GM12874 (cell line): ENCODE measurements at regions not wholly inside any gene's neighbourhood (a gene's known extent, or its start where the extent isn't known, plus 50 kb on each side); places are given as distances from the start of the nearest gene placed in this dataset.

ENCODE experiments used
- TF ChIP-seq, protein P1 (sequence below): IDR thresholded peaks from 2 replicates; pipeline ENCODE4 v1.5.1; 2011; ENCODE audit warnings: low read depth, mild to moderate bottlenecking, control low read depth, low read length, moderate library complexity; ENCODE audit not compliant: insufficient read depth

DNA sequence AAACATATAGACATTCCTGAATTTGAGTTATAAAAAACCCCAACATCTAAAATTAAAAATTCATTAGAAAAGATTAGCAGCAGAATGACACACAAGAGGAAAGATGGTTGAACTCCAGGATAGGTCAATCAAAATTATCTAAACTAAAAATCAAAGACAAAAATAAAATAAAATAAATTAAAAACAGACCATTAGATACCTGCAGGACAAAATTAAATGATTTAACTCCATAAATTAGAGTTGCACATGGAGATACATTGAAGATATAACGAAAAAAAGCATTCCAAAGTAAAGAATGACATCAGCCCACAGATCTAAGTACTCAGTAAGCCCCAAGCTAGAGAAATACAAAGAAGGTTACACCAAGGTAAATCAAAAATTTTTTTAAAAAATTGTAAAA is 226.1 kb upstream of the SORCS1 start:
- TF ChIP-seq, protein P1, sequence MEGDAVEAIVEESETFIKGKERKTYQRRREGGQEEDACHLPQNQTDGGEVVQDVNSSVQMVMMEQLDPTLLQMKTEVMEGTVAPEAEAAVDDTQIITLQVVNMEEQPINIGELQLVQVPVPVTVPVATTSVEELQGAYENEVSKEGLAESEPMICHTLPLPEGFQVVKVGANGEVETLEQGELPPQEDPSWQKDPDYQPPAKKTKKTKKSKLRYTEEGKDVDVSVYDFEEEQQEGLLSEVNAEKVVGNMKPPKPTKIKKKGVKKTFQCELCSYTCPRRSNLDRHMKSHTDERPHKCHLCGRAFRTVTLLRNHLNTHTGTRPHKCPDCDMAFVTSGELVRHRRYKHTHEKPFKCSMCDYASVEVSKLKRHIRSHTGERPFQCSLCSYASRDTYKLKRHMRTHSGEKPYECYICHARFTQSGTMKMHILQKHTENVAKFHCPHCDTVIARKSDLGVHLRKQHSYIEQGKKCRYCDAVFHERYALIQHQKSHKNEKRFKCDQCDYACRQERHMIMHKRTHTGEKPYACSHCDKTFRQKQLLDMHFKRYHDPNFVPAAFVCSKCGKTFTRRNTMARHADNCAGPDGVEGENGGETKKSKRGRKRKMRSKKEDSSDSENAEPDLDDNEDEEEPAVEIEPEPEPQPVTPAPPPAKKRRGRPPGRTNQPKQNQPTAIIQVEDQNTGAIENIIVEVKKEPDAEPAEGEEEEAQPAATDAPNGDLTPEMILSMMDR, result no peak

DNA sequence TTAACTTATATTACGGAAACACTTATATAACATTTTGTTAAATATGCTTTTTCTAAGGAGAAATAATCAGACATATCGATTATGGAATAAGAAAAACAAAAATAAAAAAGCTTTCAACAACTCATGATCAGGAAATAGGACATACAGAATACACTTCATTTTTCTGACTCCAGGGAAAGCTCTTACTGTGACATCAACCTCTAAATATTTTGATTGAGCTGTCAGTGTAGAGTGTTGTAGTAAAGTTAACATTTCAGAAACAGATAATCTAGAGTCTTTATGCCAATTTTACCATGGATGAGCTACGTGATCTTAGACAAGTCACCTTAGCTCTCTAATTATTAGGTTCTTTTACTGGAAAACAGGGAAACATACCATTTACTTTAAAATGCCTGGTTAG is 218.9 kb upstream of the SORCS1 start:
- TF ChIP-seq, protein P1, result no peak

DNA sequence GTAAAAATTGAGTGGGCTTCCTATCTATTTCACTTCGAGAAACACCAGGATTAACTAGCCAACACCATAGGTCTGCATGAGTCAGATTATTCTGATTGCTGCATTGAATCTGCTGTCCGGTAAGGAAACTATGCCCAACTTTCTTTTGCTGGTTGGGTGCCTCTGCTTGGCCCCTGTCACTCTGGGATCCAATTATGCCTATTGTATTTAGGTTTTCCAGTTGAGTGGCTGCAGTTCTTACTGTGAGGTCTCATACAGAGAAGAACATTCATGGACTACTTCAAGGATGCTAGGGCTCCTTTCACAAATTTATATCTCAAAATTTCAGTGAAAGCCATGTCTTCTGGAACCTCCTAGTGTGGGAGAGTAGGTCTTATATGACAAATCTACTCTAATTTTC is 215.1 kb upstream of the SORCS1 start:
- TF ChIP-seq, protein P1, result no peak

DNA sequence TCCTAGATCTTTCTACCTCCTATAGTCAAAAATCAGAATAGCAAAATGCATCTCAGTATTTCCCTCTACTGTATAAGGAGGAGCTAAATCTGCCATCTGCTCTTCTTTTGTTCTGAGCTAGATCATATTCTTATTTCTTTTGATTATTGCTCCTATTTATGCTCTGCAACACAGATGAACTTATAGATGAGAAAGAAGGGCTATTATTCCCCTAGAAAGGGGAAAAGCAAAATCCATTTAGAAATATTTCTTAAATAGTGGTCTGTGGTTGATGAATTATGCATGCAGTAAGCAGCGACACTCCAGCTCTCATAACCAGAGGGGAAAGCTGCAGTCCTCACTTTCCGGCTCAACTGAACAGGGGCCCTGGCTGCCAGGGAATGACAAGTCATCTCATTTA is 207.3 kb upstream of the SORCS1 start:
- TF ChIP-seq, protein P1, result no peak

DNA sequence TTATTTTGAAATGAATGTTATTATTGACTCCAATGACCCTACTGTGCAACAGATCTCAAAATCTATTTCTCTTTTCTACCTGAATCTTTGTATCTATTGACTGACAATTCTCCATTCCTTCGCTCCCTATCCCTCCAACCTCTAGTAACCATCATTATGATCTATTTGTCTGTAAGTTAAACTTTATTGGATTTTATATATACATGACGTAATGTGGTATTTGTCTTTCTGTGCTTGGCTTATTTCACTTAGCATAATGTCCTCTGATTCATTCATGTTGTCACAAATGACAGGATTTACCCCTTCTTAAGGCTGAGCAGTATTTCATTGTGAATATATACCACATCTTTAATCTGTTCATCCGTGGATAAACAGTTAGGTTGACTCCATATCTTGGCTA is 200.4 kb upstream of the SORCS1 start:
- TF ChIP-seq, protein P1, result no peak

DNA sequence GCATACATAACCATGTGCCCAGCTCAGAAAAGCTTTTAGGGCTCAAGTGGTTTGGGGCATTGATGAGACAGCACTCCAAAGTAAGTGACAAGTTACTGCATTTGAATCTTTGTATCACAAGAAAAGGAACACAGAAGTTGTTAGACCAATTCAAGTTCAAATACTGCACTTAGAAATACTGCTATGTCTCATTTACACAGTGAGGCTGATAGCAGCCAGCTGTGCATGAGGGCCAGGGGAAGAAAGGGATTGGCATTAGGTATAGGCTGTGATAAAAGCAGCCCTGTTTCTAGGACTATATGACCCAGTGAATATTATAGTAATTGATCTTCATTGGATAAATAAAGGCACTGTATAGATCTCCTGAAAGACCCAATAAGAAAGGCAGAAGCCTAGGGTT is 197.8 kb upstream of the SORCS1 start:
- TF ChIP-seq, protein P1, result no peak

DNA sequence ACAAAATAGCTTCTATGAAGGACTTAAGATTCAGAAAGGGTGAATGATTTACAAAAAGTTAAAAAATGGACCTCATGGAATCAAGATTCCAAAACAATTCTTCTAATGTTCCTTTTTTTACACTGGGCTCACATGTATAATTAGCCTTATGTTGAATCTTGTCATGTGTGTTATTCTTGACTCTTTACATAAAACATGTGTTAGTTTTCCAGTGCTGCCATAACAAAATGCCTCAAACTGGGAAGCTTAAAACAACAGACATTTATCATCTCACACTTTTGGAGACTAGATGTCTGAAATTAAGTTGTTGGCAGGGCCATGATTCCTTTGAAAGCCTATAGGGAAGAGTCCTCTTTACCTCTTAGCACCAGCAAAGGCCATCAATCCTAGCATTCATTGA is 192.5 kb upstream of the SORCS1 start:
- TF ChIP-seq, protein P1, result no peak

DNA sequence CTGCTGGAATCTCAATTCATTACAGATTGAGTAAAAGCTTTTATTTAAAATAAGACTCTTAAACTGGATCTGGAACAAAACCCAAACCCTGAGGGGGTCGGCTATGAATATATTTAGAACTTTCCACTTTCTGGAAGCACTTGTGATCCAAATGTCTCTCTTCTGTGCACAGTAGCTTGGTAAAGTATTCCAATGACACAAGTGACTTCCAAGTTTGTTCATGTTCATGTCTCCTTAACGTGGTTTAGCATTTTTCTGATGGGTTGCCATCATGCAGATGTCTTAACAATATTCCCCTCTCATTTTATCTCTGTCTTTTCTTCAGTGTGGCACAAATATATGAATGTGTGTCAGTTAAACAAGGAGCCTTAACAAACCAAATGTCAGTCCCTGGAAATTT is 191.9 kb upstream of the SORCS1 start:
- TF ChIP-seq, protein P1, result no peak
